HEK293 (cell line): ENCODE measurements at regions not wholly inside any gene's neighbourhood (a gene's known extent, or its start where the extent isn't known, plus 50 kb on each side); places are given as distances from the start of the nearest gene placed in this dataset.

Experiments
- ZBTB11 ChIP-seq: fragments of 450-650 bp; formaldehyde crosslinking; conservative IDR thresholded peaks from 2 replicates; pipeline ENCODE4 v1.5.1; 2016; ENCODE audit warnings: low read depth, missing biosample characterization, missing genetic modification characterization
- ZNF37A ChIP-seq: fragments of 450-650 bp; IDR thresholded peaks from 2 replicates; pipeline ENCODE4 v1.5.1; 2018; ENCODE audit warnings: missing biosample characterization, missing genetic modification characterization
- ZNF76 ChIP-seq: fragments of 450-650 bp; formaldehyde crosslinking; IDR thresholded peaks from 2 replicates; pipeline ENCODE4; 2016; ENCODE audit warnings: low read depth, missing biosample characterization, missing genetic modification characterization, borderline replicate concordance
- TF ChIP-seq, protein P1 (sequence below): fragments of 450-650 bp; formaldehyde crosslinking; IDR thresholded peaks from 2 replicates; pipeline ENCODE4 v1.5.1; 2016; ENCODE audit warnings: missing biosample characterization, missing genetic modification characterization

- TF ChIP-seq ZNF37A (tag by site-specific recombination) (no peak), ZBTB11 (tag by site-specific recombination) (no peak), ZNF76 (tag by site-specific recombination) (no peak)
- TF ChIP-seq, protein P1, sequence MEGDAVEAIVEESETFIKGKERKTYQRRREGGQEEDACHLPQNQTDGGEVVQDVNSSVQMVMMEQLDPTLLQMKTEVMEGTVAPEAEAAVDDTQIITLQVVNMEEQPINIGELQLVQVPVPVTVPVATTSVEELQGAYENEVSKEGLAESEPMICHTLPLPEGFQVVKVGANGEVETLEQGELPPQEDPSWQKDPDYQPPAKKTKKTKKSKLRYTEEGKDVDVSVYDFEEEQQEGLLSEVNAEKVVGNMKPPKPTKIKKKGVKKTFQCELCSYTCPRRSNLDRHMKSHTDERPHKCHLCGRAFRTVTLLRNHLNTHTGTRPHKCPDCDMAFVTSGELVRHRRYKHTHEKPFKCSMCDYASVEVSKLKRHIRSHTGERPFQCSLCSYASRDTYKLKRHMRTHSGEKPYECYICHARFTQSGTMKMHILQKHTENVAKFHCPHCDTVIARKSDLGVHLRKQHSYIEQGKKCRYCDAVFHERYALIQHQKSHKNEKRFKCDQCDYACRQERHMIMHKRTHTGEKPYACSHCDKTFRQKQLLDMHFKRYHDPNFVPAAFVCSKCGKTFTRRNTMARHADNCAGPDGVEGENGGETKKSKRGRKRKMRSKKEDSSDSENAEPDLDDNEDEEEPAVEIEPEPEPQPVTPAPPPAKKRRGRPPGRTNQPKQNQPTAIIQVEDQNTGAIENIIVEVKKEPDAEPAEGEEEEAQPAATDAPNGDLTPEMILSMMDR (tag by site-specific recombination), result no peak
Observed at GRCh38 chr4:20391912-20392311, 140.2 kb downstream of the SLIT2 start.
